ENCODE measurements at regions not wholly inside any gene's neighbourhood (a gene's known extent, or its start where the extent isn't known, plus 50 kb on each side); places are given as distances from the start of the nearest gene placed in this dataset.

- no peak for TF ChIP-seq CTCF (IDR thresholded peaks at IDR 0.05; ENCODE audit: insufficient read depth, low read length, missing control alignments)
- POLR2A ChIA-PET: no interaction called here
- no peak for DNase-seq (ENCODE audit: low read depth, low spot score)
- no peak overlapping the region for H3K4me3 ChIP-seq (ENCODE audit: low read depth, low read length)
- CTCF ChIA-PET: no interaction called here
Observed at GRCh38 chr12:125440399-125440798, 375.2 kb downstream of the AACS start.

DNA sequence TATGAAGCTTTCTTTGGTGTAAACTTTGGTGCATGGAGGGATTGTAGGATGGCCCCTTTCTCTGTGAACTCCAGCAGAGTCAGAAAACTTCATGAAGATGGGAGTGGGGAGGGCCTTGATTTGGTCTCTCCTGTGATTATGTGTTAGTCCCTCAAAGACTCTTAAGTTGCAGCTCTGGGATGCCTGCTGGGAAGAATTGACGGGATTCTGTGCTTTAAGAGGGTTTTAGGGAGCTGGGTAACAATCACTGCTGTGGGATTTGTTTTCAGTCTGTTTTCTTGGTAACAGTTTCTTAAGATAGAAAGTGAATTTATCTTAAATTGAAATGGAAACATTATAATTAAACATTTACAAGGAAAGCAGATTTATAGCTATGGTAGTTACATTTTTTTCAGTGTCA lies 378.1 kb downstream of the AACS start:
- DNase-seq (ENCODE audit: low read depth, low spot score): no peak
- TF ChIP-seq CTCF (IDR thresholded peaks at IDR 0.05; ENCODE audit: insufficient read depth, low read length, missing control alignments): no peak
- ChIA-PET POLR2A (no interaction called here), CTCF (no interaction called here)
- no peak overlapping the region for H3K4me3 ChIP-seq (ENCODE audit: low read depth, low read length)

DNA sequence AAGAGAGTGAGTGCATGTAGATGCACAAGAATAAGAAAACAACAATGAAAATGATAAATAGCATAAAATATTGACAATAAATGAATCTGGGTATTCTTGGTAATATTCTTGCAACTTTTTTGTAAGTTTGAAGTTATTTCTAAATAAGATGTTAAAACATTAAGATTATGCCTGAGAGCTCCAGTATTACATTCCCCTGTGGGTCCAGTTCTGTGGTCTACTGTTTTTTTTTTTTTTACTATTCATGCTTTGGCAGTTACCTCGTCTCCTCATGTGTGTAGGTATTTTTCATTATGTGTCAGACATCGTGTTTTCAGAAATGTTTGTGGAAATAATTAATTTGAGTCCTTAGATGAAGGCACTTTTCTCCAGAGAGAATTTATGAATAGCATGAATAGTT lies 386.2 kb downstream of the AACS start:
- ChIA-PET POLR2A (no interaction called here), CTCF (no interaction called here)
- TF ChIP-seq CTCF (IDR thresholded peaks at IDR 0.05; ENCODE audit: insufficient read depth, low read length, missing control alignments): no peak
- H3K4me3 ChIP-seq (ENCODE audit: low read depth, low read length): no peak overlapping the region
- DNase-seq (ENCODE audit: low read depth, low spot score): no peak

- ChIA-PET CTCF (no interaction called here), POLR2A (no interaction called here)
- DNase-seq (ENCODE audit: low read depth, low spot score): no peak
- TF ChIP-seq CTCF (IDR thresholded peaks at IDR 0.05; ENCODE audit: insufficient read depth, low read length, missing control alignments): no peak
- H3K4me3 ChIP-seq (ENCODE audit: low read depth, low read length): no peak overlapping the region
Observed at GRCh38 chr12:125453751-125454150, 388.5 kb downstream of the AACS start.

GRCh38 chr12:125454291-125454690 lies 389.1 kb downstream of the AACS start:
- ChIA-PET CTCF (no interaction called here), POLR2A (no interaction called here)
- no peak overlapping the region for H3K4me3 ChIP-seq (ENCODE audit: low read depth, low read length)
- no peak for DNase-seq (ENCODE audit: low read depth, low spot score)
- no peak for TF ChIP-seq CTCF (IDR thresholded peaks at IDR 0.05; ENCODE audit: insufficient read depth, low read length, missing control alignments)

GRCh38 chr12:125454786-125455480 lies 389.7 kb downstream of the AACS start:
- ChIA-PET POLR2A (no interaction called here), CTCF (no interaction called here)
- no peak for TF ChIP-seq CTCF (IDR thresholded peaks at IDR 0.05; ENCODE audit: insufficient read depth, low read length, missing control alignments)
- DNase-seq (ENCODE audit: low read depth, low spot score): no peak
- H3K4me3 ChIP-seq (ENCODE audit: low read depth, low read length): no peak overlapping the region
